ENCODE measurements at regions not wholly inside any gene's neighbourhood (a gene's known extent, or its start where the extent isn't known, plus 50 kb on each side); places are given as distances from the start of the nearest gene placed in this dataset.

GRCh38 chr4:152112887-152113286 is 352.1 kb upstream of the GATB start:
- no peak for TF ChIP-seq SIN3A (IDR thresholded peaks at IDR 0.05; ENCODE audit: borderline replicate concordance, insufficient read depth, low read length)
- no peak for TF ChIP-seq POLR2AphosphoS5 (IDR thresholded peaks at IDR 0.05; ENCODE audit: low read depth, low read length)
- no peak for TF ChIP-seq FOXP2 (optimal IDR thresholded peaks at IDR 0.05; ENCODE audit: borderline replicate concordance, extremely low read depth, extremely low read length, insufficient read depth)
- no peak for TF ChIP-seq TAF1 (IDR thresholded peaks at IDR 0.05; ENCODE audit: borderline replicate concordance, insufficient read depth, low read length)

Measured in PFSK-1 (cell line).